ENCODE measurements at regions not wholly inside any gene's neighbourhood (a gene's known extent, or its start where the extent isn't known, plus 50 kb on each side); places are given as distances from the start of the nearest gene placed in this dataset.
"Not testable (repeated sequence)": the region's sequence is repeated elsewhere in the genome, so short reads cannot be mapped to it uniquely, and the experiment has no call there.

DNA sequence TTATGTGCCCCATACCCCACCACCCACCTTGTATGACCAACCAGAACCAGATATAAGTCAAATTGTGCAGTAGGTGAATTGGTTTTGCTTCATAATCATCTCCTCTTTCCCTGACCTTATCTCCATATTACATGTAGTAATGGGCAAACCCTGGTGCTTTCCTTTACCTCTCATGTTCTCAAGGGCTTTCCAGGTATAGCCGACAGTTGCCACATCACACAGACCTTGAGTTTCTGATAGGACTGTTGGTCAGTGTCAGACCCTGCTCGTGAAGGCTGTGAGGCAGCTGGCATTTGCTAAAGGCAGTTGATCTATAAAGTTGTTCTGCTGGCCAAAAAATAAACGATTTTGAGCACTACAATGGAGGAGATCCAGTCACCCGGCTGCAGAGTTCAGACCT, 145.9 kb downstream of the ALX1 start:
- DNase-seq (ENCODE audit: low spot score) = no peak

DNA sequence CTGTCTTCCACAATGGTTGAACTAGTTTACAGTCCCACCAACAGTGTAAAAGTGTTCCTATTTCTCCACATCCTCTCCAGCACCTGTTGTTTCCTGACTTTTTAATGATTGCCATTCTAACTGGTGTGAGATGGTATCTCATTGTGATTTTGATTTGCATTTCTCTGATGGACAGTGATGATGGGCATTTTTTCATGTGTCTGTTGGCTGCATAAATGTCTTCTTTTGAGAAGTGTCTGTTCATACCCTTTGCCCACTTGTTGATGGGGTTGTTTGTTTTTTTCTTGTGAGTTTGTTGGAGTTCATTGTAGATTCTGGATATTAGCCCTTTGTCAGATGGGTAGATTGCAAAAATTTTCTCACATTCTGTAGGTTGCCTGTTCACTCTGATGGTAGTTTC, 153.1 kb downstream of the ALX1 start:
- not testable (repeated sequence) for DNase-seq (ENCODE audit: low spot score)

DNA sequence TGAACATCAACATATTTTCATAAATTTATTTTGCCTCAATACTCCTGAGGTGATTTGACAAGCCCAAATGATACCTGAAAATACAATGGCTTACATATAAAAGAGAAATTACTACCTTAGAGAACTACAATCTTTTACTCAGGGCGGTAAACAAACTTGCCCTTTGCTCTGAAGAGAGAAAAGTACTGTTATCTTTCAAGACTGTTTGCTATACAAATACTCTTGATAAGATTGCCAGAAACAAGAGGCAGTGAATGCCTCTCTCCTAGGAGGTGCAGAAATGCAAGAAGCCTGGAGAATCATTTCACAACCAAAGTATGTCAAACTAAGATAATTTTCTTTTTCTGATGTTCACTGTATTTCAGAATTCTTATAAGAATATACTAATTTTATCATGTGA, 160.3 kb downstream of the ALX1 start:
- no peak for DNase-seq (ENCODE audit: low spot score)

DNA sequence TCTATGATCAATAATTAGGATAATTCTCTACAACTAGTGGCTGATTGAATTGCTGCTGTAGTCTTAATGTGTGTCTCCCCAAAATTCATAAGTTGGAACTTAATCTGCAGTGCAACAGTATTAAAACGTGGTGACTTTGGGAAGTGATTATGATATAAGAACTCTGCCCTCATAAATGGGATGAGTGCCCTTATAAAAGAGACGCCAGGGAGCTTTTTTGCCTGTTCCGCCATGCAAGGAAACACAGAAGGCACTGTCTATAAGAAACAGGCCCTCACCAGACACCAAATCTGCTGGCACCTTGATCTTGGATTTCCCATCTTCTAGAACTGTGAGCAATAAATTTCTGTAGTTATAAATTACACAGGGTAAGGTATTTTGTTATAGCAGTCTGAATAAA, 161.0 kb downstream of the ALX1 start:
- DNase-seq (ENCODE audit: low spot score) = no peak

DNA sequence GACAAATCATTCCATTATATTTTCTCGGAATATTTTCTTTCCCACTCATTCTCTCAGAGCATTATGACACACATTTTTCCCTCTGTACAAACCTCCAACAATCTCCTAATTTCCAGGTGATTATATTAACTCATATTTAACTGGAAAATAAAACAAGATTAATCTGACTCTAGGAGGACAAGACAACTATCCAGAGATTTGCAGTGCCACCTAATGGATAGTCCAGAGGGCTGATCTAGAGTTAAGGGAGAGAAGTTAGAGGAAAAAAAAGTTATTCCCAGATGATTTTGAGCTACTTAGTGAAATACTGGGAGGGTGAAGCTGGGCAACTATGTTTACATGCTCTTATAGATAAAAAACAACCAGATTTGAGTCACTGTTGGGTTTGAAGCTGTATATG, 161.7 kb downstream of the ALX1 start:
- DNase-seq (ENCODE audit: low spot score) = no peak

DNA sequence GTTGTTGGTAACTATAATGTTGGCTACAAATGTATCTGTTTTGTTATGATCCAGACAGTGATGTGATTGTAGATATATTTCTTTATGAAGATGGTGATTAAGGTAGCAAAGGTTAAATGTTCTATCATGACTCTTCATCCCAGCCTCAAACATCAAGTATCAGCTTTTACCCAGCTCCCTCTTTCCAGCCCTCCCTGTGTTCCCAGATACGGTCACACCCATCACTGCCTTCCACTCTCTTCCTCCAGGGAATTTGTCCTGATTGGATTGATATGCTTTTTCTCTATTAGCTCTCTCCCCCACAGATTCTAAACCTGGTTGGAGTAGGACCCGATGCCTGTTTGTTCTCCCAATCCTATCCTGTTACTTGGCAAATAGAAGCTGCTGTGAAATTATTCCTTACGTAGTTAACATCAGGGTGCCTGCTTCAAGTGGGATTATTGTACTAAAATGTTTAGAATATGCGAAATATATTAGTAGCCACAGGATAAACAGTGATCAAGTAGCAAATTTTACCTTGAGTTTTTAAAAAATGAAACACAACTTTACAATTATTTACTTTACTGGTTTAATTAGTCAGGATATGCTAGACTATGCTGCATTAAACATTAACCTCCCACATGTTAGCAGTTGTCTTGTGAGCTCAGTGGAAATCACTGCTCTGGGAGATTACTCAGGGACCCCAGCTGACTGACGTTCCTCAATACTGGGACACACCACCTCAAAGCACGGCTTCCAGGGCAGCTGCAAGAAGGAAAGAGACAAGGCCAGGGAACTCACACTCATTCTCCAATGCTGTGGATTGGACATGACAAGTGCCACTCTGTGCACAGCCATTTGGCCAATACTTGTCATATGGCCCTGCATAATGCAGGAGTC, 165.3 kb downstream of the ALX1 start:
- no peak for DNase-seq (ENCODE audit: low spot score)

DNA sequence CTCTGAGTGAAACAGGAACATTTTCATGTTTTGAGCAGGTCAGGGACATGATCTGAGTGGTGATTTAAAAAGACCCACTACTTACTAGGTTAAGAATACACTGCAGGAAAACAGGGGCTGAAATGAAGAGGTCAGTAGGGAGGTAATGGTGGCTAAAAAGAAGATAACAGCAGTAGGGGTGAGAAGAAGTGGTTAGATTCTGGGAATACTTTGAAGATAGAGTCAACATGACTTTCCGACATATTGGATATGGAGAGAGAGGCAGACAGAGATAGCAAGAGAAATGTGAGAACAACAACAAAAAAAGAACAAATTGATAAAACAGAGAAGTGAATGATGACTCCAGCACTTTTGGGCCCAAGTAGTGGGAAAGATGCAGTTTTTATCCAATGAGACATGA, 168.0 kb downstream of the ALX1 start:
- no peak for DNase-seq (ENCODE audit: low spot score)

DNA sequence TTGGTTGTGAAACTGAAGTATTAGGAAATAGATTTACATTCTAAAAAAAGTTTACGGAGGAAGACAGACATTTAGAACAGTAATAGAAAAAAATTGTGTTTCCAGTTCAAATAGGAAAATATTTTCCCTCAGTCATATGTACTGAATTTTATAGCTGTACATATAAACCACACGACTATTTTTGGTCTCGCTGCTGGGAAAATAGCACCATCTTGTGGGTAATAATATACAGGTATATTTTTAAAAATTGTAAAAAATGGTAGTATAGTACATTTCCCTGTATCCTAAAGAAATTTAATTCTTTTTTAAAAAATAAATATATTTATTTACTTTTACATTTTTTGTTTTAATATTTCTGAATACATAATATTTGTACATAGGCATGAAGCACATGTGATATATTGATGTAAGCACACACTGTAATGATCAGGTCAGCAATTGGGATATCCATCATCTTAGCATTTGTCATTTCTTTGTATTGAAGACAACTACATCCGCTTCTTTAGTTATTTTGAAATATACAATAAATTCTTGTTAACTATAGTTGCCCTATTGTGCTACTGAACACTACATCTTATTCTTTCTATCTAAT, 168.6 kb downstream of the ALX1 start:
- DNase-seq (ENCODE audit: low spot score) = no peak

DNA sequence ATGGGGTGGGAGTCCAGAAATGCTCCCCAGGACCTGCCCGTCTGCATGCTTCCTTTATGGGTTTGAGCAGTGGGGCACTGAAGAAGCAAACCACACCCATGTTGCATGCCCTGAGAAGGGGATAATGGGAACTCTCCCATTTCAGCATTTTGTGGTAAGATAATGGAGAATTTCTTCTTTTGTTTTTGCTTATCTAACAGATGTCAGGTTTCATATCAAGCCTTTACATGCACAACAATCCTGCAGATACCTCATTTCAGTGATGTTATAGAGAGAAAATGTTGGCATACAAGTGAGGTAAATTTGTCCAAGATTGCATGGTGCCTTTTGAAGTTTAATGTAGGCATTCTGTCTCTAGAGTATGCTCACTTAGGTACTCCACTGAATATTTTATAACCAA, 177.0 kb downstream of the ALX1 start:
- DNase-seq (ENCODE audit: low spot score) = no peak

DNA sequence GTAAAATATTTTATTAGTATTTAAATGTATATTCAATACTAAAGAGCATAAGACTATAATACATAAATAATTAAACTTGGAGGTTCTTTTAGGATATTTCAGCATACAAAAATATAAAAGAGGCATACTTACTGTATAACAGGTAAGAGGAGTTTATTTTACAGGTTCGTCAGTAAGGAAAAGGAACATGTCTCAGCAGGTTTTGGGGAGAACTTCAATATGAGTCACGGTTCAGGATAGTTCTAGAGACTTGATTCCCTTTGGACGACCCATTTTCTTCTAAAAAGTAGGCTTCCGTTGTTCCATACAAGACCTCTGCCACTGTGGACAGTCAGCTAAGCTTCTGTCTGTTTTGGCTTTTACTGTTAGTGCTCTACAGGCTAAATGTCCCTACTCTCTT, 181.1 kb downstream of the ALX1 start:
- DNase-seq (ENCODE audit: low spot score) = no peak

DNA sequence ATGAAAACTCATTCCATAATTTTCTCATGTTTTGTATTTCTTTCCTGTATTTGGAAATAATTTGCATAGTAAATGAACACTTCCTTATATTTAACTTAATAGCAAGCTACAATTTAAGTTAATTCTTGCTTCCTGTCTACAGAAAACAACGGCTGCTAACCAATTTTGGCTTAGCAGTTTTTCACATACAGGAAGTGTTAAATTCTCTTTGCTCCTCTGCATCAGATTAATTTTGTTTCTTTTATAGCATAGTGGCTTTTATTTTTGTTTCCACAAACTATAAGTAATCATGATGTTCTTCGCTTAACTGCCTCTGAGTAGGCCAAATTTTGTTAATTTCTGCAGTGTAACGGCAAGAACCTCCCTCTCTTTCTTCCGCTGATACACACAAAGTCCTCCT, 182.9 kb downstream of the ALX1 start:
- no peak for DNase-seq (ENCODE audit: low spot score)

DNA sequence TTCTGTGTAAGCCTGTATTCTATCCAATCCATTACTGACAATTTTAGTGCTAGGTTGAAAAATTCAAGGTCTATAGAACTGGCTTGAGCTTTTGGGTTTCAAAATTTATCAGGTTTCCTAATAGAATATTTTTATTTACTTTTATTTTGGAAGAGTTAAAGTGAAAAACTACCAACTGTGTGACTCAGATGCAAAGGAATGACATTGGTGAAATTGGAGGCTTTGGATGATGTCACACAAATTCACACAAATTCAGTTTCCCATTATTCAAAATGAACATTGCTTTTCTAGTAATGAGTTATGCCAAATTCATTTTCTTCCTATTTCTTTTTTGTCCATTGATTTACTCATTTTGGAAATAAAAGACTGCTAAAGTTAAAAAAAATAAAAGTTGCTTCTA, 186.9 kb downstream of the ALX1 start:
- no peak for DNase-seq (ENCODE audit: low spot score)

DNA sequence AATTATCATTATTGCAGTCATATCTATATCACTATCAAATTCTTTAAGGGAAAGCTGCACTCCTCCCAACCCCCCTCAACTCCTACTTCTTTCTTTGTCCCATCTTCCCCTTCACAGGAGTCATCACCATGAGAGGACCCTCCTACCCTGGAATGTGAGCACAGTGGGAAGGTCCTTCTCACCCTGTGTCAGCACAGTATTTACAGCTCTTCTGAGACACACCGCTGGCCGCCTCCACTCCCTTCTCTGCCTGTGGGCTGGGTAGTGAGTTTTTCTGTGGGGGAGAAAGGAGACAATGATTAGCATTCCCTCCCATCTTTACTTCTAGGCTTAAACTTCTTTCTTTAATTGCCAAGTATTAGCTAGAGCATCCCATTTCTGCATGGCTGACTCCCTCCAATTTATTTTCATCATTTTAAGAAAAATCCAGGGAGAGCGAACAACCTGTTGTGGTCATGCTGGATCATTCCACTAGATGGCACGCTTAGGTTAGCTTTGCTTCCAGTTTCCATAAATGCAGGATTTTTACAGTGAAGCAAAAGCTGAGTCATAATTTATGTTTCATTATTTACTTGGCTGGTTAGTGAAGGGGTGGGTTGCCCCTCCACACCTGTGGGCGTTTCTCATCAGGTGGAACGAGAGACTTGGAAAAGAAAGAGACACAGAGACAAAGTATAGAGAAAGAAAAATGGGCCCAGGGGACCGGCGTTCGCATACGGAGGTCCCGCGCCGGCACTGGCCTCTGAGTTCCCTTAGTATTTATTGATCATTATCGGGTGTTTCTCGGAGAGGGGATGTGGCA, 188.5 kb downstream of the ALX1 start:
- DNase-seq (ENCODE audit: low spot score) = peak; percentile 5

DNA sequence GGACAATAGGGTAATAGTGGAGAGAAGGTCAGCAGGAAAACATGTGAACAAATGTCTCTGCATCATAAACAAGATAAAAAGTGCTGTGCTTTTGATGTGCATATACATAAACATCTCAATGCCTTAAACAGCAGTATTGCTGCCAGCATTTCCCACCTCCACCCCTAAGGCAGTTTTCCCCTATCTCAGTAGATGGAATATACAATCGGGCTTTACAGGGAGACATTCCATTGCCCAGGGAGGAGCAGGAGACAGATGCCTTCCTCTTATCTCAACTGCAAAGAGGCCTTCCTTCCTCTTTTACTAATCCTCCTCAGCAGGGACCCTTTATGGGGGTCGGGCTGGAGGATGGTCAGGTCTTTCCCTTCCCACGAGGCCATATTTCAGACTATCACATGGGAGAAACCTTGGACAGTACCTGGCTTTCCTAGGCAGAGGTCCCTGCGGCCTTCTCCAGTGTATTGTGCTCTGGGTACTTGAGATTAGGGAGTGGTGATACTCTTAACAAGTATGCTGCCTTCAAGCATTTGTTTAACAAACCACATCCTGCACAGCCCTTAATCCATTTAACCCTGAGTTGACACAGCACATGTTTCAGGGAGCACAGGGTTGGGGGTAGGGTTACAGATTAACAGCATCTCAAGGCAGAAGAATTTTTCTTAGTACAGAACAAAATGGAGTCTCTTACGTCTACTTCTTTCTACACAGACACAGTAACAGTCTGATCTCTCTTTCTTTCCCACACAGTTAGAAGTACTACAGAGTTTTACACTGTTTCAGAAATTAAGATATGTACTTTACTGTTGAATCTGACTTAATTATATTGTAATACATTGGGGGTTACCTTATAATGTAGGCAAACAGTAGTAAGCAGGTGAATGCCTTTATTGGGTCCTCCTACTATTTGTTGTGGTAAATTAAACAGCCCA, 189.4 kb downstream of the ALX1 start:
- DNase-seq (ENCODE audit: low spot score) = not testable (repeated sequence)

DNA sequence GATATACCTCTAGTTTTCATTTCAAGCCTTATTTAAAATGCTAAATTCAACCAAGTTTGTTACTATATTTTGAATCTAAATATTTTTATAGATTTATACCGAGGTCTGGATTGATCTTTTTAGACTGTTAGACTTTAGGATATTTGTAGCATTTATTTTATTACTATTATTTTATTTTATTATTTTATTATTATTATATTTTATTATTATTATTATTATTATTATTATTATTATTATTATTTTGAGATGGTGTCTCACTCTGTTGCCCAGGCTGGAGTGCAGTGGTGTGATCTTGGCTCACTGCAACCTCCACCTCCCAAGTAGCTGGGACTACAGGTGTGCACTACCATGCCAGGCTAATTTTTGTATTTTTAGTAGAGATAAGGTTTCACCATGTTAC, 195.3 kb downstream of the ALX1 start:
- DNase-seq (ENCODE audit: low spot score) = not testable (repeated sequence)

DNA sequence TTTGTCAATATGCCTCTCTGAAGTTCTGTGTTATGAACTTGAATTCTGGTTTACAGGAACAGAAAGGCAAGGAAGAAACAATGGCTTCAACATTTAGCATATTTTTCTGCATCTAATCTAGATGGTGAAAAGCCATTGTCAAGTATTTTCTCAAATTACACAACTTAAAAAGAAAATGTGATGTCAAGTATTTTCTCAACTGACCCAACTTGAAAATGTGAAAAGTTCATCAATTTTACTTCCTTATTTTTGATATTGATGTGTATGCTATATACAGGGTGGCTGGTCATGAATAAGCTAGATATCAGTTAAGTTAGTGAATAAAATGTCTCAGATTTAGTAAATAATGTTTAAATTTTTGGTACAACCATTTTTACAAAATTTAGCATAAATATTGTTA, 196.7 kb downstream of the ALX1 start:
- DNase-seq (ENCODE audit: low spot score) = no peak

DNA sequence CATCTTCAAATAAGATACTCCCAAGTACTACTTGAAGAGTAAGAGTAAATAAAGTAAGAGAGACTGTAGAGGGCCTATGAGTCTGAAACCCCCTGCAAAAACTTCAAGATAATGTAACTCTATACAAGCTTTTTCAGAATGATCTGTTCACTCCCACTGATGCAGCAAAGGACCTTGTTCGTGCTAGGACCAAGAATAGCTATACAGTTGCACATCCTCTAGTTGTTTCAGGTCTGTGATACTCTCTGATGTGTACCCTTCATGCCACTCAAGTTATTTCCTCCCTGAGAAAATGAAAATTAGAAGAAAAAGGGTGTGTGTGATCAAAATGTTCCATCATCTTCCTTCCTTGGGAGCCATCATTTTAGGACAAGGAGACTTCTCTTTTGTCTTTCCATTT, 204.4 kb downstream of the ALX1 start:
- no peak for DNase-seq (ENCODE audit: low spot score)

DNA sequence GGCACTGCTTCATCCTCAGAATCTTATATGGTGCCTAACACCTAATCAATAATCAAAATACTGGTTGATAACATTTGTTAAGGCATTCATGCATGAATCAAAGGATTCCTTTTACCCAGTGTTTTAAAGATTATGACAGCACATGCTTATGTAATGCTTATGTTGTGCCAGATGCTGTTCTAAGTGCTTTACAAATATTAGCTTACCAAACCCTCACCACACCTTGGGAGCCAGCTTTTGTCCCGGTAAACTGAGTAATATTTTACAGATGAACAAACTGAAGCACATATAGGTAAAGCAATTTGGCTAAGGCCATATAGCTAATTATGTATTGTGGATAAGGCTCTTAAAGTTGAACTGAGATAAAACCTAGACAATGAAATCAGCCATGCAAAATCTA, 209.2 kb downstream of the ALX1 start:
- DNase-seq (ENCODE audit: low spot score) = no peak

DNA sequence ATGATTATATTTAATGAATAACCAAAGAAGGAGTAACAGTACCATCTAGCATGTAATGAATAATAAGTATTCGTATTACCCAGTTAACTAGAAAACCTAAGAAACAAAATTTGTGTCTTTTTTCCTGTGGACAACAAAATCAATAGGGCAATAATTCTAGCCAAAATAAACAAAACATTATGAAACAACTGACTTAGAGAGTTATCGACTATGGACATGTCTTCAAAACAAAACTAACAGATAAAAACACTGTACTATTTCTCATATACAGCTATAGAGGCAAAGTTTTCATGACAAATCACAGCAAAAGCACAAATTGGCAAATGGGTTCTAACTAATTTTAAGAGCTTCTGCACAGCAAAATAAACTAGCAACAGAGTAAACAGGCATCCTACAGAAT, 224.1 kb downstream of the ALX1 start:
- DNase-seq (ENCODE audit: low spot score) = no peak

DNA sequence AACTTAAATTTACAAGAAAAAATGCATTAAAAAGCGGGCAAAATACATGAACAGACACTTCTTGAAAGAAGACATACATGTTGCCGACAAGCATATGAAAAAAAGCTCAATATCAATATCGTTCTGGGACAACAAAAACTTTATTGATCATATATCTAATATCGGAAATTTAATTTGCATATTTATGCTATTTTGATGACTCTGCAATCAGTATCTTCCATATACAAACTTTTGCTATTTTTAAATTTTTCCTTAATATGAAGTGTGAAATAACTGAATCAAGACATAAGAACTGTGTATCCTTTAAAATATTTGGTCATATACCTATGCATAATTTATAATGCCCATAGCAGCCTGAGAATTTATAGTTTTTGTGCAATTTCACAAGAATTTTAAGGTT, 224.6 kb downstream of the ALX1 start:
- no peak for DNase-seq (ENCODE audit: low spot score)

DNA sequence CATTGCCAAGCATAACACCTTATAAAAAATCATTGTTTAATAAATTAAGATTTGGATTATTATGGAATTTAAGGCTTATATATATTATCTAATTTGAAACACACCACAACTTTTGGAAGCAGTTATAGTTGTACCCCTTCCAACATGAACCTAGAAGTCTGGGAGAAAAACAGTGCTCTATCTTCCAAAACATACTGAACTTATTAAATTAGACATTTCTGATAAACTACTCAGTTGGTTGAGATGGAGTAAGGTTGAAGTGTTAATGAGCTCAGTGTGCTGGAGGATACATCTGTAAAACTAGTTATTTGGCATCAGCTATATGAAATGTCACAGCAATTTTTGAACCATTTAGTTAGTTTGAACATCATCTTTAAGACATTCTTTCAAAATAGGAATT, 227.4 kb downstream of the ALX1 start:
- DNase-seq (ENCODE audit: low spot score) = no peak

Data from CD4-positive, alpha-beta T cell treated with Interleukin-2 at 100 ng/mL for 4 hours (primary cell).